ENCODE measurements at regions not wholly inside any gene's neighbourhood (a gene's known extent, or its start where the extent isn't known, plus 50 kb on each side); places are given as distances from the start of the nearest gene placed in this dataset.

- TF ChIP-seq POLR2A (IDR thresholded peaks at IDR 0.05) (no peak), POLR2AphosphoS5 (IDR thresholded peaks at IDR 0.05) (no peak), CTCF (IDR thresholded peaks at IDR 0.05) (no peak), EP300 (IDR thresholded peaks at IDR 0.05; ENCODE audit: low read depth) (no peak)
Measured at GRCh38 chr2:238712011-238712410, 135.9 kb upstream of the TWIST2 start.

Measured in transverse colon (tissue), 4 donors.